ENCODE measurements at regions not wholly inside any gene's neighbourhood (a gene's known extent, or its start where the extent isn't known, plus 50 kb on each side); places are given as distances from the start of the nearest gene placed in this dataset.
A peak's percentile ranks its signal among the peaks of the same experiment; 100 is the strongest.

GRCh38 chr3:61360297-61360965 is 109.2 kb upstream of the FHIT start:
- Histone ChIP-seq H3K9me3 (no peaks in the 10 kb centered on the region), H3K27me3 (no peaks in the 10 kb centered on the region), H3K27ac (no peak overlapping the region), H3K4me1 (no peaks in the 10 kb centered on the region), H3K4me3 (no peak overlapping the region), H3K36me3 (no peaks in the 10 kb centered on the region)
- intact Hi-C loops (cut with DNase I), result no loop called here
- no peak for TF ChIP-seq CTCF (IDR thresholded peaks at IDR 0.05)
- TF ChIP-seq POLR2A (IDR thresholded peaks at IDR 0.05), result no peak
- WGBS (ENCODE audit: insufficient coverage, low coverage, low lambda C conversion rate, missing lambda C conversion rate), result 55% methylated on average over 3 of the region's 3 CpGs
- ATAC-seq (no peak), DNase-seq (no peak)

GRCh38 chr3:61369678-61370077 is 118.4 kb upstream of the FHIT start:
- 83% methylated on average over 2 of the region's 2 CpGs for WGBS (ENCODE audit: insufficient coverage, low coverage, low lambda C conversion rate, missing lambda C conversion rate)
- Histone ChIP-seq H3K27me3 (no peaks in the 10 kb centered on the region), H3K27ac (no peak overlapping the region), H3K4me3 (no peak overlapping the region), H3K9me3 (no peaks in the 10 kb centered on the region), H3K4me1 (no peaks in the 10 kb centered on the region), H3K36me3 (no peaks in the 10 kb centered on the region)
- TF ChIP-seq CTCF (IDR thresholded peaks at IDR 0.05) (no peak), POLR2A (IDR thresholded peaks at IDR 0.05) (no peak)
- intact Hi-C loops (cut with DNase I), result no loop called here
- no peak for DNase-seq
- no peak for ATAC-seq

GRCh38 chr3:61371123-61371522 is 119.9 kb upstream of the FHIT start:
- no peak for DNase-seq
- WGBS (ENCODE audit: insufficient coverage, low coverage, low lambda C conversion rate, missing lambda C conversion rate), result 69% methylated on average over 1 of the region's 1 CpG
- H3K9me3 ChIP-seq, result no peaks in the 10 kb centered on the region
- no peak overlapping the region for H3K4me3 ChIP-seq
- intact Hi-C loops (cut with DNase I), result no loop called here
- no peaks in the 10 kb centered on the region for H3K4me1 ChIP-seq
- no peak overlapping the region for H3K27ac ChIP-seq
- TF ChIP-seq CTCF (IDR thresholded peaks at IDR 0.05) (peak; percentile 31 to 42 (median 38)), POLR2A (IDR thresholded peaks at IDR 0.05) (no peak)
- H3K36me3 ChIP-seq, result no peaks in the 10 kb centered on the region
- ATAC-seq, result peak in 2 of 4 donors; percentile 36 to 45
- H3K27me3 ChIP-seq, result no peaks in the 10 kb centered on the region

- ATAC-seq (no peak), DNase-seq (no peak)
- Histone ChIP-seq H3K9me3 (no peaks in the 10 kb centered on the region), H3K27ac (no peak overlapping the region), H3K36me3 (no peaks in the 10 kb centered on the region), H3K4me3 (no peak overlapping the region), H3K27me3 (no peaks in the 10 kb centered on the region), H3K4me1 (no peaks in the 10 kb centered on the region)
- intact Hi-C loops (cut with DNase I), result no loop called here
- 93% methylated on average over 1 of the region's 1 CpG for WGBS (ENCODE audit: insufficient coverage, low coverage, low lambda C conversion rate, missing lambda C conversion rate)
- TF ChIP-seq CTCF (IDR thresholded peaks at IDR 0.05) (no peak), POLR2A (IDR thresholded peaks at IDR 0.05) (no peak)
These were observed 121.5 kb upstream of the FHIT start for GRCh38 chr3:61372723-61373122.

GRCh38 chr3:61378311-61378710 is 127.1 kb upstream of the FHIT start:
- intact Hi-C loops (cut with DNase I), result no loop called here
- Histone ChIP-seq H3K9me3 (no peaks in the 10 kb centered on the region), H3K27ac (no peak overlapping the region), H3K4me3 (no peak overlapping the region), H3K4me1 (no peaks in the 10 kb centered on the region), H3K27me3 (no peaks in the 10 kb centered on the region), H3K36me3 (no peaks in the 10 kb centered on the region)
- ATAC-seq (no peak), DNase-seq (no peak)
- 88% methylated on average over 1 of the region's 1 CpG for WGBS (ENCODE audit: insufficient coverage, low coverage, low lambda C conversion rate, missing lambda C conversion rate)
- no peak for TF ChIP-seq CTCF (IDR thresholded peaks at IDR 0.05)
- no peak for TF ChIP-seq POLR2A (IDR thresholded peaks at IDR 0.05)

All from right lobe of liver (tissue), 6 donors.